HEK293T (cell line): ENCODE measurements at regions not wholly inside any gene's neighbourhood (a gene's known extent, or its start where the extent isn't known, plus 50 kb on each side); places are given as distances from the start of the nearest gene placed in this dataset.
"Not testable (repeated sequence)": the region's sequence is repeated elsewhere in the genome, so short reads cannot be mapped to it uniquely, and the experiment has no call there.

Experiments
- CTCF ChIA-PET: fragments of 350-600 bp; formaldehyde crosslinking; extraction: SDS; loops from one replicate; lab custom pipeline; 2021; ENCODE audit warnings: antibody characterized with exemption, inconsistent platforms; lab: Yijun Ruan, JAX
- POLR2A ChIA-PET: fragments of 350-600 bp; formaldehyde crosslinking; extraction: SDS; loops from one replicate; lab custom pipeline; 2020; ENCODE audit warnings: antibody characterized with exemption, inconsistent platforms; lab: Yijun Ruan, JAX
- DNase-seq: peaks from one replicate; pipeline ENCODE4 v3.0.0; 2012; ENCODE audit warnings: mixed read lengths; ENCODE audit errors: extremely low spot score
- ARNT ChIP-seq: fragments of 450-650 bp; IDR thresholded peaks from 2 replicates; pipeline ENCODE4 v1.6.1; 2017; ENCODE audit warnings: mild to moderate bottlenecking
- BHLHE40 ChIP-seq: fragments of 450-650 bp; IDR thresholded peaks from 2 replicates; pipeline ENCODE4 v1.6.1; 2016; ENCODE audit warnings: mild to moderate bottlenecking, moderate library complexity, borderline replicate concordance
- CTBP1 ChIP-seq: fragments of 450-650 bp; IDR thresholded peaks from 2 replicates; pipeline ENCODE4 v1.6.1; 2016; ENCODE audit warnings: borderline replicate concordance
- ELF4 ChIP-seq: fragments of 450-650 bp; IDR thresholded peaks from 2 replicates; pipeline ENCODE4 v1.6.1; 2017; ENCODE audit warnings: antibody characterized with exemption
- FOXA1 ChIP-seq: fragments of 450-650 bp; IDR thresholded peaks from 2 replicates; pipeline ENCODE4 v1.6.1; 2016; ENCODE audit warnings: mild to moderate bottlenecking
- FOXK2 ChIP-seq: fragments of 450-650 bp; IDR thresholded peaks from 2 replicates; pipeline ENCODE4 v1.6.1; 2016; ENCODE audit warnings: mild to moderate bottlenecking
- FOXM1 ChIP-seq: fragments of 450-650 bp; IDR thresholded peaks from 2 replicates; pipeline ENCODE4 v1.6.1; 2017; ENCODE audit warnings: mild to moderate bottlenecking, borderline replicate concordance
- HDGF ChIP-seq: fragments of 450-650 bp; IDR thresholded peaks from 2 replicates; pipeline ENCODE4 v1.6.1; 2017; ENCODE audit warnings: antibody characterized with exemption, borderline replicate concordance
- L3MBTL2 ChIP-seq: fragments of 450-650 bp; conservative IDR thresholded peaks from 2 replicates; pipeline ENCODE4 v1.6.1; 2016; ENCODE audit warnings: mild to moderate bottlenecking
- LEF1 ChIP-seq: fragments of 450-650 bp; IDR thresholded peaks from 2 replicates; pipeline ENCODE4 v1.6.1; 2017; ENCODE audit warnings: mild to moderate bottlenecking, borderline replicate concordance
- NFRKB ChIP-seq: fragments of 450-650 bp; IDR thresholded peaks from 2 replicates; pipeline ENCODE4 v1.6.1; 2016; ENCODE audit warnings: mild to moderate bottlenecking, moderate library complexity
- PKNOX1 ChIP-seq: fragments of 450-650 bp; IDR thresholded peaks from 2 replicates; pipeline ENCODE4 v1.6.1; 2016
- SP1 ChIP-seq: fragments of 450-650 bp; IDR thresholded peaks from 2 replicates; pipeline ENCODE4 v1.6.1; 2017
- SUZ12 ChIP-seq: fragments of 450-650 bp; IDR thresholded peaks from 2 replicates; pipeline ENCODE4 v1.6.1; 2016; ENCODE audit warnings: mild to moderate bottlenecking
- TARDBP ChIP-seq: fragments of 450-650 bp; IDR thresholded peaks from 2 replicates; pipeline ENCODE4 v1.6.1; 2016
- ZNF384 ChIP-seq: fragments of 450-650 bp; IDR thresholded peaks from 2 replicates; pipeline ENCODE4 v1.6.1; 2016

GRCh38 chr5:12683249-12683648 lies 779.0 kb upstream of the CTNND2 start:
- DNase-seq = no peak
- POLR2A ChIA-PET = no interaction called here
- TF ChIP-seq ELF4 (no peak), TARDBP (no peak), CTBP1 (no peak), L3MBTL2 (no peak), FOXK2 (no peak)
- CTCF ChIA-PET = no interaction called here

GRCh38 chr5:12679731-12680130 lies 775.5 kb upstream of the CTNND2 start:
- CTCF ChIA-PET = no interaction called here
- no peak for TF ChIP-seq ZNF384
- no peak for TF ChIP-seq HDGF
- TF ChIP-seq FOXA1 = no peak
- TF ChIP-seq SUZ12 = no peak
- no peak for TF ChIP-seq PKNOX1
- no peak for TF ChIP-seq FOXK2
- TF ChIP-seq CTBP1 = no peak
- TF ChIP-seq TARDBP = no peak
- TF ChIP-seq LEF1 = no peak
- no peak for TF ChIP-seq ARNT
- no peak for TF ChIP-seq BHLHE40
- TF ChIP-seq NFRKB = no peak
- no peak for TF ChIP-seq SP1
- no peak for TF ChIP-seq ELF4
- no peak for TF ChIP-seq FOXM1
- no peak for TF ChIP-seq L3MBTL2
- no peak for DNase-seq
- POLR2A ChIA-PET = no interaction called here

GRCh38 chr5:12675959-12676358 lies 771.7 kb upstream of the CTNND2 start:
- no peak for DNase-seq
- no peak for TF ChIP-seq TARDBP
- TF ChIP-seq SUZ12 = no peak
- no peak for TF ChIP-seq FOXA1
- no peak for TF ChIP-seq NFRKB
- no peak for TF ChIP-seq FOXM1
- TF ChIP-seq ARNT = no peak
- ChIA-PET CTCF (no interaction called here), POLR2A (no interaction called here)

GRCh38 chr5:12672141-12672540 lies 767.9 kb upstream of the CTNND2 start:
- ChIA-PET CTCF (interaction anchor here (0.5 kb wide), 1 partner anchor 21 kb away, joined by 3 read pairs; no protein-coding TSS in a partner anchor), POLR2A (no interaction called here)
- no peak for DNase-seq
- TF ChIP-seq FOXM1 (no peak), PKNOX1 (no peak)

- no peak for DNase-seq
Observed at GRCh38 chr5:12669326-12669725, 765.1 kb upstream of the CTNND2 start.

GRCh38 chr5:12668564-12668963 lies 764.3 kb upstream of the CTNND2 start:
- no peak for DNase-seq
- no peak for TF ChIP-seq ZNF384
- no peak for TF ChIP-seq FOXA1
- no peak for TF ChIP-seq ELF4
- TF ChIP-seq BHLHE40 = no peak
- no peak for TF ChIP-seq FOXK2
- TF ChIP-seq L3MBTL2 = no peak
- no peak for TF ChIP-seq NFRKB
- no peak for TF ChIP-seq SUZ12
- TF ChIP-seq CTBP1 = no peak
- TF ChIP-seq SP1 = no peak
- no peak for TF ChIP-seq TARDBP
- no peak for TF ChIP-seq ARNT
- no peak for TF ChIP-seq LEF1
- TF ChIP-seq PKNOX1 = no peak
- ChIA-PET POLR2A (no interaction called here), CTCF (interaction anchor here (0.8 kb wide), 1 partner anchor 1326 kb away, joined by 3 read pairs; no protein-coding TSS in a partner anchor)

More at GRCh38 chr5:12669326-12669725, 765.1 kb upstream of the CTNND2 start:
- CTCF ChIA-PET = interaction anchor here (0.8 kb wide), 1 partner anchor 1327 kb away, joined by 3 read pairs; no protein-coding TSS in a partner anchor
- TF ChIP-seq ZNF384 = no peak
- no peak for TF ChIP-seq BHLHE40
- TF ChIP-seq FOXM1 = no peak
- TF ChIP-seq ELF4 = no peak
- TF ChIP-seq NFRKB = no peak
- no peak for TF ChIP-seq HDGF
- no peak for TF ChIP-seq L3MBTL2
- no peak for TF ChIP-seq ARNT
- no peak for TF ChIP-seq FOXK2
- TF ChIP-seq PKNOX1 = no peak
- TF ChIP-seq CTBP1 = no peak
- POLR2A ChIA-PET = no interaction called here

- CTCF ChIA-PET, POLR2A ChIA-PET, DNase-seq: not testable (repeated sequence)
Observed at GRCh38 chr5:12667818-12668217, 763.6 kb upstream of the CTNND2 start.

GRCh38 chr5:12665772-12666171 lies 761.5 kb upstream of the CTNND2 start:
- CTCF ChIA-PET, DNase-seq, POLR2A ChIA-PET: not testable (repeated sequence)
